Cardiac muscle cell (in vitro differentiated cells and primary cell): ENCODE measurements at regions not wholly inside any gene's neighbourhood (a gene's known extent, or its start where the extent isn't known, plus 50 kb on each side); places are given as distances from the start of the nearest gene placed in this dataset.
"Not testable (repeated sequence)": the region's sequence is repeated elsewhere in the genome, so short reads cannot be mapped to it uniquely, and the experiment has no call there.

Experiments used
- DNase-seq, 2 donors: peaks; one replicate each; pipeline versions ENCODE4 v3.0.0 to v3.0.0-alpha.2; 2010 to 2017; ENCODE audit warnings: low read depth in 1 of 2, low spot score in 1 of 2
- H3K27ac ChIP-seq: fragments of 200-600 bp; sonication (generic); 2 replicates; pipeline ENCODE4 v1.5.1; 2016
- H3K27me3 ChIP-seq: fragments of 200-600 bp; sonication (generic); 2 replicates; pipeline ENCODE4 v1.6.0; 2016; ENCODE audit warnings: control low read depth
- H3K36me3 ChIP-seq: fragments of 200-600 bp; sonication (generic); 2 replicates; pipeline ENCODE4 v1.5.1; 2016; ENCODE audit warnings: control low read depth
- H3K4me1 ChIP-seq: fragments of 200-600 bp; sonication (generic); 2 replicates; pipeline ENCODE4 v1.8.1; 2017; ENCODE audit warnings: low read depth, mild to moderate bottlenecking, mixed run types
- H3K4me3 ChIP-seq: fragments of 200-600 bp; sonication (generic); 2 replicates; pipeline ENCODE4 v1.5.1; 2016; ENCODE audit warnings: mild to moderate bottlenecking
- H3K9me3 ChIP-seq: fragments of 200-600 bp; sonication (generic); 2 replicates; pipeline ENCODE4 v1.5.1; 2017; ENCODE audit warnings: low read depth, mild to moderate bottlenecking, control low read depth
- CTCF ChIP-seq: IDR thresholded peaks from 2 replicates; pipeline ENCODE4 v1.5.1; 2012; ENCODE audit warnings: low read depth, mild to moderate bottlenecking, low read length

GRCh38 chr5:68115584-68115983 lies 100.0 kb upstream of the PIK3R1 start:
- Histone ChIP-seq H3K27me3 (no peaks in the 10 kb centered on the region), H3K27ac (no peak overlapping the region), H3K4me1 (no peaks in the 10 kb centered on the region), H3K36me3 (no peaks in the 10 kb centered on the region), H3K4me3 (no peak overlapping the region), H3K9me3 (no peaks in the 10 kb centered on the region)
- no peak for TF ChIP-seq CTCF
- DNase-seq, result no peak

GRCh38 chr5:68114378-68115040 lies 101.0 kb upstream of the PIK3R1 start:
- Histone ChIP-seq H3K4me1 (no peaks in the 10 kb centered on the region), H3K9me3 (no peaks in the 10 kb centered on the region), H3K36me3 (no peaks in the 10 kb centered on the region), H3K27ac (no peak overlapping the region), H3K4me3 (no peak overlapping the region), H3K27me3 (no peaks in the 10 kb centered on the region)
- TF ChIP-seq CTCF, result no peak
- DNase-seq, result peak in 1 of 2 donors; percentile 91

- Histone ChIP-seq H3K36me3 (no peaks in the 10 kb centered on the region), H3K4me1 (no peaks in the 10 kb centered on the region), H3K4me3 (no peak overlapping the region), H3K27me3 (no peaks in the 10 kb centered on the region), H3K27ac (no peak overlapping the region), H3K9me3 (no peaks in the 10 kb centered on the region)
- TF ChIP-seq CTCF, result no peak
- DNase-seq, result no peak
These were observed 102.9 kb upstream of the PIK3R1 start for GRCh38 chr5:68112658-68113057.

- Histone ChIP-seq H3K27ac (no peak overlapping the region), H3K27me3 (no peaks in the 10 kb centered on the region), H3K9me3 (no peaks in the 10 kb centered on the region), H3K4me1 (no peaks in the 10 kb centered on the region), H3K36me3 (no peaks in the 10 kb centered on the region), H3K4me3 (no peak overlapping the region)
- no peak for TF ChIP-seq CTCF
- DNase-seq, result no peak
These were observed 104.7 kb upstream of the PIK3R1 start for GRCh38 chr5:68110894-68111293.

GRCh38 chr5:68110264-68110663 lies 105.3 kb upstream of the PIK3R1 start:
- no peaks in the 10 kb centered on the region for H3K36me3 ChIP-seq
- H3K9me3 ChIP-seq, result no peaks in the 10 kb centered on the region
- H3K4me3 ChIP-seq, result no peak overlapping the region
- no peaks in the 10 kb centered on the region for H3K27me3 ChIP-seq
- DNase-seq, result no peak
- no peaks in the 10 kb centered on the region for H3K4me1 ChIP-seq
- TF ChIP-seq CTCF, result no peak
- H3K27ac ChIP-seq, result no peak overlapping the region

- H3K27ac ChIP-seq, H3K9me3 ChIP-seq, H3K27me3 ChIP-seq, H3K36me3 ChIP-seq, H3K4me1 ChIP-seq, DNase-seq, H3K4me3 ChIP-seq: not testable (repeated sequence)
These were observed 111.3 kb upstream of the PIK3R1 start for GRCh38 chr5:68104217-68104616.

GRCh38 chr5:68103297-68103696 lies 112.3 kb upstream of the PIK3R1 start:
- not testable (repeated sequence) for H3K36me3 ChIP-seq, H3K4me3 ChIP-seq, DNase-seq, H3K4me1 ChIP-seq, H3K27me3 ChIP-seq, H3K27ac ChIP-seq, H3K9me3 ChIP-seq
